Panc1 (cell line): ENCODE measurements at regions not wholly inside any gene's neighbourhood (a gene's known extent, or its start where the extent isn't known, plus 50 kb on each side); places are given as distances from the start of the nearest gene placed in this dataset.

ENCODE experiments used
- ATAC-seq: fragments of 200-7000 bp; cut with Tn5 transposase; 2 replicates; pipeline ENCODE4 v1.9.1; 2020; ENCODE audit warnings: mild to moderate bottlenecking, moderate library complexity
- BruUV-seq: library from RNA; stranded (reverse); fragments of 400-500 nt; replicated peaks from 2 replicates; lab custom pipeline; 2021; lab: Mats Ljungman, UMichigan
- CTCF ChIA-PET: fragments of 300-600 bp; sonication (Branson Sonifier 250); formaldehyde crosslinking; loops from one replicate; lab custom pipeline; 2022; ENCODE audit warnings: antibody characterized with exemption; lab: Charles Lee
- POLR2A ChIA-PET: fragments of 300-600 bp; sonication (Branson Sonifier 250); formaldehyde crosslinking; loops from one replicate; lab custom pipeline; 2022; ENCODE audit warnings: antibody characterized with exemption; lab: Charles Lee
- DNase-seq: peaks from one replicate; pipeline ENCODE4 v3.0.0-alpha.2; 2010; ENCODE audit warnings: low read depth, low spot score
- H3K27ac ChIP-seq: 2 replicates; pipeline ENCODE4 v1.5.1; 2011; ENCODE audit warnings: mild to moderate bottlenecking, low read length, inconsistent platforms
- H3K27me3 ChIP-seq: fragments of 200-500 bp; sonication (Bioruptor generic); 2 replicates; pipeline ENCODE4 v1.6.0; 2014; ENCODE audit warnings: low read length, inconsistent platforms; ENCODE audit not compliant: control insufficient read depth, insufficient read depth
- H3K36me3 ChIP-seq: fragments of 200-500 bp; sonication (Bioruptor generic); 2 replicates; pipeline ENCODE4 v1.5.1; 2014; ENCODE audit warnings: inconsistent platforms, mild to moderate bottlenecking, low read length, moderate library complexity; ENCODE audit not compliant: control insufficient read depth, insufficient read depth
- H3K4me1 ChIP-seq: 2 replicates; pipeline ENCODE4 v1.5.1; 2011; ENCODE audit warnings: inconsistent platforms, mild to moderate bottlenecking, low read length, moderate library complexity; ENCODE audit not compliant: control insufficient read depth, insufficient read depth
- H3K4me3 ChIP-seq, 2 experiments: 2 replicates each; pipeline ENCODE4 v1.5.1; 2011 to 2012; ENCODE audit warnings: low read depth in 2 of 2, low read length in 2 of 2, mild to moderate bottlenecking in 2 of 2, inconsistent platforms in 1 of 2, moderate library complexity in 1 of 2
- H3K9me3 ChIP-seq: fragments of 200-500 bp; sonication (Bioruptor generic); 2 replicates; pipeline ENCODE4 v1.5.1; 2014; ENCODE audit warnings: low read depth, mild to moderate bottlenecking, inconsistent platforms, low read length, moderate library complexity; ENCODE audit not compliant: control insufficient read depth, insufficient read depth
- POLR2AphosphoS5 ChIP-seq: IDR thresholded peaks from 2 replicates; pipeline ENCODE4 v1.6.1; 2012; ENCODE audit warnings: mild to moderate bottlenecking, low read depth, low read length, moderate library complexity
- SIN3A ChIP-seq: IDR thresholded peaks from 2 replicates; pipeline ENCODE4 v1.6.1; 2012; ENCODE audit warnings: low read depth, mild to moderate bottlenecking, low read length, moderate library complexity, borderline replicate concordance; ENCODE audit not compliant: insufficient read depth
- TCF7L2 ChIP-seq: IDR thresholded peaks from 2 replicates; pipeline ENCODE4 v1.6.1; 2011; ENCODE audit warnings: mild to moderate bottlenecking, low read depth, low read length, inconsistent platforms
- in situ Hi-C: cut with HindIII; loops from 2 replicates; pipeline ENCODE4 v1.10.0; 2016; ENCODE audit warnings: low sequenced_read_pairs, low pct_unique_long_range_greater_than_20kb
- intact Hi-C: fragments of 100-400 bp; cut with micrococcal nuclease; formaldehyde crosslinking; loops from one replicate; pipeline ENCODE4 v1.10.0; 2022; ENCODE audit not compliant: unreplicated experiment
- TF ChIP-seq, protein P1 (sequence below): fragments of 450-650 bp; IDR thresholded peaks from 2 replicates; pipeline ENCODE4 v1.5.1; 2017; ENCODE audit warnings: mild to moderate bottlenecking
- TF ChIP-seq, protein P2 (sequence below), 2 experiments: IDR thresholded peaks; 2 replicates each; pipeline ENCODE4 v1.6.1; 2011 to 2012; ENCODE audit warnings: low read depth in 2 of 2, control low read depth in 1 of 2, low read length in 1 of 2, mild to moderate bottlenecking in 1 of 2, moderate library complexity in 1 of 2; ENCODE audit not compliant: insufficient read depth in 1 of 2

DNA sequence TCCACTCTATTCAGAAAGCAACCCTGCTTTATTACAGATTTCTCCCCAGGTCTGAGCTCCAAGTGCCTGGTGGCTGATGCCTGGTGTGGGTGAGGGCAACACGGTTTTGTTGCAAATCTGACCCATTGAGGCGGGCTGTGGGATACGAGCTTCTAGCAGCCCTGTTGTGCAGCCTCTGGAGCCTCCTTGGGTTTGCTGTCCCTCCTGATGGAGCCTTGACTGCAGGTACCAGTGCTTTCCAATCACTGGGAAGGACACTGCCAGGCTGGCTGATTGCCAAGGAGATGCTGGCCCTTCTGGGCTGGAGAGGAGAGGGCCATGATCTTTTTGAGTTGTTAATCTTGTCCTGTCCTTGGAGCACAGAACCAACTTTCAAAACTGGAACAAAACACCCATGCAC lies 151.0 kb upstream of the RGMA start:
- in situ Hi-C loops, result no loop called here
- no peaks in the 10 kb centered on the region for H3K27me3 ChIP-seq

DNA sequence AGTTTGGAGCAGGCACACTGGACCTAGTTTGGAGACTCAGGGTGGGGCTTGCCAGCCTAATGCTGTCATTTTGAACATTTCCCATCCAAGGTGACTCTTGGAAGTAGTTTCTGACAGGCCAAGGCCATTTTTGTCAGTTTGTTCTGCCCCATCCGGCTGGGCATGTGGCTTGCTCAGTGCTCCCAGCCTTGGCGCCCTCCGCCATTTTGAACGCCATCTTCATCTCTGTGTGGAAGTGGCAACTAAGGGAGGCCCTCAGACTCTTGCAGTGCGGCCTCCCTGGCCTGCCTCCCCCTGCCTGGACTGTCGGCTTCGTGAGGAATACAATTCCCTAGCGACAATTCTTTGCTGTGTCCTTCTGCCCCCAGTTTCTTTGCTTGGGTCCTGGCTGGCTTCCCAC lies 150.6 kb upstream of the RGMA start:
- H3K4me1 ChIP-seq, result no peaks in the 10 kb centered on the region
- ATAC-seq (no peak), DNase-seq (no peak)
- intact Hi-C loops, result no loop called here
- BruUV-seq, result no TSS peak
- H3K9me3 ChIP-seq, result no peaks in the 10 kb centered on the region
- no peak overlapping the region for H3K27ac ChIP-seq
- no peaks in the 10 kb centered on the region for H3K27me3 ChIP-seq
- CTCF ChIA-PET, result no interaction called here
- TF ChIP-seq, protein P1, sequence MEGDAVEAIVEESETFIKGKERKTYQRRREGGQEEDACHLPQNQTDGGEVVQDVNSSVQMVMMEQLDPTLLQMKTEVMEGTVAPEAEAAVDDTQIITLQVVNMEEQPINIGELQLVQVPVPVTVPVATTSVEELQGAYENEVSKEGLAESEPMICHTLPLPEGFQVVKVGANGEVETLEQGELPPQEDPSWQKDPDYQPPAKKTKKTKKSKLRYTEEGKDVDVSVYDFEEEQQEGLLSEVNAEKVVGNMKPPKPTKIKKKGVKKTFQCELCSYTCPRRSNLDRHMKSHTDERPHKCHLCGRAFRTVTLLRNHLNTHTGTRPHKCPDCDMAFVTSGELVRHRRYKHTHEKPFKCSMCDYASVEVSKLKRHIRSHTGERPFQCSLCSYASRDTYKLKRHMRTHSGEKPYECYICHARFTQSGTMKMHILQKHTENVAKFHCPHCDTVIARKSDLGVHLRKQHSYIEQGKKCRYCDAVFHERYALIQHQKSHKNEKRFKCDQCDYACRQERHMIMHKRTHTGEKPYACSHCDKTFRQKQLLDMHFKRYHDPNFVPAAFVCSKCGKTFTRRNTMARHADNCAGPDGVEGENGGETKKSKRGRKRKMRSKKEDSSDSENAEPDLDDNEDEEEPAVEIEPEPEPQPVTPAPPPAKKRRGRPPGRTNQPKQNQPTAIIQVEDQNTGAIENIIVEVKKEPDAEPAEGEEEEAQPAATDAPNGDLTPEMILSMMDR, result no peak
- TF ChIP-seq POLR2AphosphoS5 (no peak), SIN3A (no peak), TCF7L2 (no peak)
- TF ChIP-seq, protein P2, sequence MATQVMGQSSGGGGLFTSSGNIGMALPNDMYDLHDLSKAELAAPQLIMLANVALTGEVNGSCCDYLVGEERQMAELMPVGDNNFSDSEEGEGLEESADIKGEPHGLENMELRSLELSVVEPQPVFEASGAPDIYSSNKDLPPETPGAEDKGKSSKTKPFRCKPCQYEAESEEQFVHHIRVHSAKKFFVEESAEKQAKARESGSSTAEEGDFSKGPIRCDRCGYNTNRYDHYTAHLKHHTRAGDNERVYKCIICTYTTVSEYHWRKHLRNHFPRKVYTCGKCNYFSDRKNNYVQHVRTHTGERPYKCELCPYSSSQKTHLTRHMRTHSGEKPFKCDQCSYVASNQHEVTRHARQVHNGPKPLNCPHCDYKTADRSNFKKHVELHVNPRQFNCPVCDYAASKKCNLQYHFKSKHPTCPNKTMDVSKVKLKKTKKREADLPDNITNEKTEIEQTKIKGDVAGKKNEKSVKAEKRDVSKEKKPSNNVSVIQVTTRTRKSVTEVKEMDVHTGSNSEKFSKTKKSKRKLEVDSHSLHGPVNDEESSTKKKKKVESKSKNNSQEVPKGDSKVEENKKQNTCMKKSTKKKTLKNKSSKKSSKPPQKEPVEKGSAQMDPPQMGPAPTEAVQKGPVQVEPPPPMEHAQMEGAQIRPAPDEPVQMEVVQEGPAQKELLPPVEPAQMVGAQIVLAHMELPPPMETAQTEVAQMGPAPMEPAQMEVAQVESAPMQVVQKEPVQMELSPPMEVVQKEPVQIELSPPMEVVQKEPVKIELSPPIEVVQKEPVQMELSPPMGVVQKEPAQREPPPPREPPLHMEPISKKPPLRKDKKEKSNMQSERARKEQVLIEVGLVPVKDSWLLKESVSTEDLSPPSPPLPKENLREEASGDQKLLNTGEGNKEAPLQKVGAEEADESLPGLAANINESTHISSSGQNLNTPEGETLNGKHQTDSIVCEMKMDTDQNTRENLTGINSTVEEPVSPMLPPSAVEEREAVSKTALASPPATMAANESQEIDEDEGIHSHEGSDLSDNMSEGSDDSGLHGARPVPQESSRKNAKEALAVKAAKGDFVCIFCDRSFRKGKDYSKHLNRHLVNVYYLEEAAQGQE (IDR thresholded peaks at IDR 0.05; ENCODE audit: insufficient read depth in 1 of 2, low read depth in 2 of 2, low read length in 1 of 2), result no peak
- POLR2A ChIA-PET, result no interaction called here
- in situ Hi-C loops, result no loop called here
- H3K4me3 ChIP-seq, result no peak overlapping the region
- H3K36me3 ChIP-seq, result no peaks in the 10 kb centered on the region

More for the DNA sequence above, 151.0 kb upstream of the RGMA start:
- TF ChIP-seq SIN3A (no peak), TCF7L2 (no peak), POLR2AphosphoS5 (no peak)
- TF ChIP-seq, protein P2 (IDR thresholded peaks at IDR 0.05; ENCODE audit: insufficient read depth in 1 of 2, low read depth in 2 of 2, low read length in 1 of 2), result no peak
- TF ChIP-seq, protein P1, result no peak
- H3K4me3 ChIP-seq, result no peak overlapping the region
- DNase-seq (no peak), ATAC-seq (no peak)
- H3K27ac ChIP-seq, result no peak overlapping the region
- H3K9me3 ChIP-seq, result no peaks in the 10 kb centered on the region
- ChIA-PET POLR2A (no interaction called here), CTCF (no interaction called here)
- H3K4me1 ChIP-seq, result no peaks in the 10 kb centered on the region
- intact Hi-C loops, result no loop called here
- BruUV-seq, result no TSS peak
- no peaks in the 10 kb centered on the region for H3K36me3 ChIP-seq
